ENCODE measurements at regions not wholly inside any gene's neighbourhood (a gene's known extent, or its start where the extent isn't known, plus 50 kb on each side); places are given as distances from the start of the nearest gene placed in this dataset.
"Not testable (repeated sequence)": the region's sequence is repeated elsewhere in the genome, so short reads cannot be mapped to it uniquely, and the experiment has no call there.

DNA sequence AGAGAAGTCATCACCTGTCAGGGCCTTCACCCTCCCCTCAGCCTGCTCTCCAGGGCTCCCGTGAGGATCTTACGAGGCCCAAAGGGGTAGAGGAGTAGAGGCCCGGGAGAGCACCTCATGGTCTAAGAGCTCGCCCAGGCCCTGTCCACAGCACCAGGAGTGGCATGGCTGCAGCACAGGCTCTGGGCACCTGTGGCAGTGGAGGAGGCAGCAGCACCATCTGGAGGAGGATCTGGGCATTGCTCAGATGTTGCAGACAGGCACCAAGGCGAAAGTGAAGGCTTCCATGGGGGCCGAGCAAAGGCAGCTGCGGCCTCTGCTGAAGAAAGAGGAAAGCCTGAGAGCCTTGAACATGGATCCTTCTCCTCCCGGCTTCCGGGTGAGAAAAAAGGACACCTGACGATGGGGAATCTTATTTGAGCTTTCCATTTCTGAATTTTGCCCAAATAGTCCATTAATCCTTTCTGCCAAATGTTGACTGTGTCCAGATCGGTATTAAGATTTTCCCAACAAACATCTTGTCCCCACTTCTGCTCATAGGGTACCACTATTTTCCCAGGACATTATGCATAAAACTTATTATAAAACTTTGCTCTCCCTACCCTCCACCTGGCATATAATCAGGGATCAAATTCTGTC lies 604.7 kb downstream of the PTPRC start:
- intact Hi-C loops (cut with DNase I) = no loop called here
- no peak overlapping the region for H3K4me3 ChIP-seq
- H3K27ac ChIP-seq (replicated peaks in 1 of 4) = no peak overlapping the region
- no peaks in the 10 kb centered on the region for H3K36me3 ChIP-seq
- H3K27me3 ChIP-seq = no peaks in the 10 kb centered on the region
- 85% methylated on average over 7 of the region's 11 CpGs for WGBS
- DNase-seq (ENCODE audit: extremely low spot score) = no peak
- H3K9me3 ChIP-seq = no peaks in the 10 kb centered on the region
- no peaks in the 10 kb centered on the region for H3K4me1 ChIP-seq
- TF ChIP-seq, protein P1, sequence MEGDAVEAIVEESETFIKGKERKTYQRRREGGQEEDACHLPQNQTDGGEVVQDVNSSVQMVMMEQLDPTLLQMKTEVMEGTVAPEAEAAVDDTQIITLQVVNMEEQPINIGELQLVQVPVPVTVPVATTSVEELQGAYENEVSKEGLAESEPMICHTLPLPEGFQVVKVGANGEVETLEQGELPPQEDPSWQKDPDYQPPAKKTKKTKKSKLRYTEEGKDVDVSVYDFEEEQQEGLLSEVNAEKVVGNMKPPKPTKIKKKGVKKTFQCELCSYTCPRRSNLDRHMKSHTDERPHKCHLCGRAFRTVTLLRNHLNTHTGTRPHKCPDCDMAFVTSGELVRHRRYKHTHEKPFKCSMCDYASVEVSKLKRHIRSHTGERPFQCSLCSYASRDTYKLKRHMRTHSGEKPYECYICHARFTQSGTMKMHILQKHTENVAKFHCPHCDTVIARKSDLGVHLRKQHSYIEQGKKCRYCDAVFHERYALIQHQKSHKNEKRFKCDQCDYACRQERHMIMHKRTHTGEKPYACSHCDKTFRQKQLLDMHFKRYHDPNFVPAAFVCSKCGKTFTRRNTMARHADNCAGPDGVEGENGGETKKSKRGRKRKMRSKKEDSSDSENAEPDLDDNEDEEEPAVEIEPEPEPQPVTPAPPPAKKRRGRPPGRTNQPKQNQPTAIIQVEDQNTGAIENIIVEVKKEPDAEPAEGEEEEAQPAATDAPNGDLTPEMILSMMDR (IDR thresholded peaks at IDR 0.05) = peak in 1 of 3 experiments; percentile 39
- TF ChIP-seq POLR2A (IDR thresholded peaks at IDR 0.05; ENCODE audit: low read depth) = no peak
- no peak for TF ChIP-seq EP300 (IDR thresholded peaks at IDR 0.05)

DNA sequence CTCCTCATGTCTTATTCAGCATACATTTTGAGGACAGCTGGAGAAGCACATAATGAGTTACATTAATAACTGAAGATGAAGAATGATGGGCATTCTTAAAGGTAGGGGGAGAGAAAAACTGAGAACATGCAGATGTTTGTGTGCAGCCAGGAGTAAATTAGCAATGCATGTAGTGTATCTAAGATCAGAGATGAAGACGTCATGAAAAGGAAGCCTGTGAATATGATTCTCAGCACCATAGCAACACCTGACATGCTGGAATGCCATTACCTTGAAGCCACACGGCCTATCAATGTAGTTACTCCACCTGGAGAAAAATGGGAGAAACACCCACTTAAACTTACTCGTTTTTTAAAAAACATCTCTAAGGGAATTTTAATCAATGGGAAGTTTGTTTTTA lies 607.1 kb downstream of the PTPRC start:
- TF ChIP-seq EP300 (IDR thresholded peaks at IDR 0.05) (no peak), POLR2AphosphoS5 (IDR thresholded peaks at IDR 0.05) (no peak), POLR2A (IDR thresholded peaks at IDR 0.05; ENCODE audit: low read depth) (no peak)
- TF ChIP-seq, protein P1 (IDR thresholded peaks at IDR 0.05) = no peak
- intact Hi-C loops (cut with DNase I) = no loop called here
- Histone ChIP-seq H3K27ac (replicated peaks in 1 of 4) (no peak overlapping the region), H3K36me3 (no peaks in the 10 kb centered on the region), H3K4me1 (no peaks in the 10 kb centered on the region), H3K4me3 (no peak overlapping the region), H3K9me3 (no peaks in the 10 kb centered on the region), H3K27me3 (no peaks in the 10 kb centered on the region)
- 71% methylated on average over 3 of the region's 3 CpGs for WGBS
- no peak for DNase-seq (ENCODE audit: extremely low spot score)

DNA sequence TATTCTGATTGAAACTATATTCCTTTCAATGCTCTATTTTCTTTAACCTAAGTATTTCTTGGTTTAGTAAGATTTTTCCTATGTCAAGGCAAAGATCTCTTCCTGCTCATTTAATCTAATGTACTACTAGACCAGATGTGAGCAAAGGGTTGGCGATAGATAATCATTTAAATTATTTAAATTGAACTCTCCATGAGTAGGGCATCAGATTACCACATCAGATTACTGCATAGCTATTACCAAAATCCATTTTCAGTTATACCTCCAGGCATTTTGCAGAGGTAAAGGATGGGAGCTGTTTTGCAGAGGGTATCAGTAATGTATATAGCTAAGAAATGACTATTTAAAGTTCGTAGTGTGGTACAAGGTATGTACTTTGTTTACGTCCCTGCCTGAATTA lies 607.9 kb downstream of the PTPRC start:
- intact Hi-C loops (cut with DNase I) = no loop called here
- no peak overlapping the region for H3K27ac ChIP-seq (replicated peaks in 1 of 4)
- whole genome bisulfite sequencing = 95% methylated on average over 3 of the region's 3 CpGs
- no peaks in the 10 kb centered on the region for H3K36me3 ChIP-seq
- H3K4me3 ChIP-seq = no peak overlapping the region
- no peaks in the 10 kb centered on the region for H3K27me3 ChIP-seq
- no peaks in the 10 kb centered on the region for H3K9me3 ChIP-seq
- no peaks in the 10 kb centered on the region for H3K4me1 ChIP-seq
- no peak for DNase-seq (ENCODE audit: extremely low spot score)
- TF ChIP-seq EP300 (IDR thresholded peaks at IDR 0.05) = no peak
- no peak for TF ChIP-seq POLR2A (IDR thresholded peaks at IDR 0.05; ENCODE audit: low read depth)
- no peak for TF ChIP-seq POLR2AphosphoS5 (IDR thresholded peaks at IDR 0.05)
- TF ChIP-seq, protein P1 (IDR thresholded peaks at IDR 0.05) = no peak

DNA sequence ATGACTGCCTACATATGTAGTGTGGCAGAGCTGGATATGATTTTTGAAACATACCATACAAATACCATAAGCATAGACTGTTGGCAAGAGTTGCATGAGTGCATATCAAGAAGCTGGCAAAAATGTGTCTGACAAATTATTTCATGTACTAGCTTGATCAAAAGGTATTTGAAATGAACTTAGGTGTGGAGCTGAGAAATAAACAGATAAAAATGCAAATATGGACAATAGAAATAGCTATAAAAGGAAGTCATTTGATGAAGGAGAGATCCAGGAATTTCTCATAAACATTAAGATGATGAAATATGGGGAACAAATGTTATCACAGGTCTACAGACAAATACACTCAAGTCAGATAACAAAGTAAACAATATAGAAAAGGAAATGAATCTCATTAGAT lies 609.1 kb downstream of the PTPRC start:
- Histone ChIP-seq H3K27ac (replicated peaks in 1 of 4) (no peak overlapping the region), H3K9me3 (no peaks in the 10 kb centered on the region), H3K4me1 (no peaks in the 10 kb centered on the region), H3K36me3 (no peaks in the 10 kb centered on the region), H3K4me3 (no peak overlapping the region), H3K27me3 (no peaks in the 10 kb centered on the region)
- DNase-seq (ENCODE audit: extremely low spot score) = no peak
- TF ChIP-seq EP300 (IDR thresholded peaks at IDR 0.05) (no peak), POLR2A (IDR thresholded peaks at IDR 0.05; ENCODE audit: low read depth) (no peak)
- intact Hi-C loops (cut with DNase I) = no loop called here

DNA sequence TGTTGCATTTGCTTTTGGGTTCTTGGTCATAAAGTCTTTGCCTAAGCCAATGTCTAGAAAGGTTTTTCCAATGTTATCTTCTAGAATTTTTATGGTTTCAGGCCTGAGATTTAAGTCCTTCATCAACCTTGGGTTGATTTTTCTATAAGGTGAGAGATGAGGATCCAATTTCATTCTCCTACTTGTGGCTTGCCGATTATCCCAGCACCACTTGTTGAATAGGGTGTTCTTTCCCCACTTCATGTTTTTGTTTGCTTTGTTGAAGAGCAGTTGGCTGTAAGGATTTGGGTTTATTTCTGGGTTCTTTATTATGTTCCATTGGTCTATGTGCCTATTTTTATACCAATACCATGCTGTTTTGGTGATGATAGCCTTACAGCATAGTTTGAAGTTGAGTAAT lies 615.2 kb downstream of the PTPRC start:
- 96% methylated on average over 1 of the region's 1 CpG for WGBS
- intact Hi-C loops (cut with DNase I); H3K9me3 ChIP-seq; DNase-seq (ENCODE audit: extremely low spot score); H3K27me3 ChIP-seq; H3K36me3 ChIP-seq; H3K4me3 ChIP-seq; H3K4me1 ChIP-seq; H3K27ac ChIP-seq (replicated peaks in 1 of 4): not testable (repeated sequence)

DNA sequence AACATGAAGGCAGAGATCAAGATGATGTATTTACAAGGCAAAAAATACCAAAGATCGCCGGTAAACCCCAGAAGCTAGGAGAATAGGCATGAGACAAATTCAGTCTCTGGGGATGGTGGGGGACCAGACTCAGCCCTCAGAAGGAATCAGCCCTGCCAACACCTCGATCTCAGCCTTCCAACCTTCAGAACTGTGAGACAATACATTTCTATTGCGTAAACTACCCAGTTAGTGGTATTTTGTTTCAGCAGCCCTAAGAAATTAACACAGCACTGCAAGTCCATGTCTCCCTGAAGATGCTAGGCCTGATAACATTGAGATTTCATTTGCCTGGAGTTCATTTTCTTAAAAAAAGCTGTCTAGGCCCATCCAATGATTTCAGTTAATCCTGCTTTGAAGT lies 622.5 kb downstream of the PTPRC start:
- intact Hi-C loops (cut with DNase I) = no loop called here
- no peak overlapping the region for H3K27ac ChIP-seq (replicated peaks in 1 of 4)
- no peaks in the 10 kb centered on the region for H3K27me3 ChIP-seq
- no peaks in the 10 kb centered on the region for H3K4me1 ChIP-seq
- WGBS = 92% methylated on average over 4 of the region's 4 CpGs
- TF ChIP-seq POLR2A (IDR thresholded peaks at IDR 0.05; ENCODE audit: low read depth) (no peak), EP300 (IDR thresholded peaks at IDR 0.05) (no peak), POLR2AphosphoS5 (IDR thresholded peaks at IDR 0.05) (no peak)
- TF ChIP-seq, protein P1 (IDR thresholded peaks at IDR 0.05) = no peak
- H3K9me3 ChIP-seq = no peaks in the 10 kb centered on the region
- no peak overlapping the region for H3K4me3 ChIP-seq
- DNase-seq (ENCODE audit: extremely low spot score) = no peak
- no peaks in the 10 kb centered on the region for H3K36me3 ChIP-seq
